ENCODE measurements at regions not wholly inside any gene's neighbourhood (a gene's known extent, or its start where the extent isn't known, plus 50 kb on each side); places are given as distances from the start of the nearest gene placed in this dataset.

- Histone ChIP-seq H3K27me3 (ENCODE audit: control insufficient read depth, insufficient read depth, low read length) (no peaks in the 10 kb centered on the region), H3K4me3 (ENCODE audit: low read depth, low read length) (no peak overlapping the region), H3K27ac (ENCODE audit: low read depth, low read length) (no peak overlapping the region), H3K9me3 (ENCODE audit: control insufficient read depth, insufficient read depth, low read length) (no peaks in the 10 kb centered on the region)
- CTCF ChIA-PET: no interaction called here
- DNase-seq (ENCODE audit: low read depth, low spot score): no peak
- POLR2A ChIA-PET: no interaction called here
- TF ChIP-seq CTCF (IDR thresholded peaks at IDR 0.05; ENCODE audit: low read depth, low read length): no peak
These were observed 449.9 kb downstream of the CD109 start for GRCh38 chr6:74145931-74146330.

GRCh38 chr6:74137911-74138310 lies 441.9 kb downstream of the CD109 start:
- no peaks in the 10 kb centered on the region for H3K9me3 ChIP-seq (ENCODE audit: control insufficient read depth, insufficient read depth, low read length)
- H3K27me3 ChIP-seq (ENCODE audit: control insufficient read depth, insufficient read depth, low read length): no peaks in the 10 kb centered on the region
- no peak overlapping the region for H3K4me3 ChIP-seq (ENCODE audit: low read depth, low read length)
- no peak for TF ChIP-seq CTCF (IDR thresholded peaks at IDR 0.05; ENCODE audit: low read depth, low read length)
- peak; percentile 44 for DNase-seq (ENCODE audit: low read depth, low spot score)
- ChIA-PET POLR2A (interaction anchor here (0.6 kb wide), 1 partner anchor 355 kb away, joined by 3 read pairs; no protein-coding TSS in a partner anchor), CTCF (interaction anchor here (1.0 kb wide), 1 partner anchor 1071 kb away, joined by 4 read pairs; no protein-coding TSS in a partner anchor)
- no peak overlapping the region for H3K27ac ChIP-seq (ENCODE audit: low read depth, low read length)

GRCh38 chr6:74134327-74134726 lies 438.3 kb downstream of the CD109 start:
- Histone ChIP-seq H3K4me3 (ENCODE audit: low read depth, low read length) (no peak overlapping the region), H3K27ac (ENCODE audit: low read depth, low read length) (no peak overlapping the region), H3K27me3 (ENCODE audit: control insufficient read depth, insufficient read depth, low read length) (no peaks in the 10 kb centered on the region), H3K9me3 (ENCODE audit: control insufficient read depth, insufficient read depth, low read length) (no peaks in the 10 kb centered on the region)
- ChIA-PET CTCF (no interaction called here), POLR2A (no interaction called here)
- DNase-seq (ENCODE audit: low read depth, low spot score): no peak
- TF ChIP-seq CTCF (IDR thresholded peaks at IDR 0.05; ENCODE audit: low read depth, low read length): no peak

GRCh38 chr6:74133073-74133472 lies 437.1 kb downstream of the CD109 start:
- no peak overlapping the region for H3K4me3 ChIP-seq (ENCODE audit: low read depth, low read length)
- CTCF ChIA-PET: no interaction called here
- POLR2A ChIA-PET: no interaction called here
- no peaks in the 10 kb centered on the region for H3K27me3 ChIP-seq (ENCODE audit: control insufficient read depth, insufficient read depth, low read length)
- no peak for DNase-seq (ENCODE audit: low read depth, low spot score)
- no peak overlapping the region for H3K27ac ChIP-seq (ENCODE audit: low read depth, low read length)
- TF ChIP-seq CTCF (IDR thresholded peaks at IDR 0.05; ENCODE audit: low read depth, low read length): no peak
- no peaks in the 10 kb centered on the region for H3K9me3 ChIP-seq (ENCODE audit: control insufficient read depth, insufficient read depth, low read length)

- ChIA-PET POLR2A (no interaction called here), CTCF (no interaction called here)
- TF ChIP-seq CTCF (IDR thresholded peaks at IDR 0.05; ENCODE audit: low read depth, low read length): no peak
- no peak overlapping the region for H3K27ac ChIP-seq (ENCODE audit: low read depth, low read length)
- H3K27me3 ChIP-seq (ENCODE audit: control insufficient read depth, insufficient read depth, low read length): no peaks in the 10 kb centered on the region
- DNase-seq (ENCODE audit: low read depth, low spot score): no peak
- H3K4me3 ChIP-seq (ENCODE audit: low read depth, low read length): no peak overlapping the region
- no peaks in the 10 kb centered on the region for H3K9me3 ChIP-seq (ENCODE audit: control insufficient read depth, insufficient read depth, low read length)
These were observed 434.6 kb downstream of the CD109 start for GRCh38 chr6:74130641-74131040.

Data from AG04450 (cell line).